WTC11 (cell line): ENCODE measurements at regions not wholly inside any gene's neighbourhood (a gene's known extent, or its start where the extent isn't known, plus 50 kb on each side); places are given as distances from the start of the nearest gene placed in this dataset.

ENCODE experiments used
- ATAC-seq: fragments of 200-7000 bp; cut with Tn5 transposase; 2 replicates; pipeline ENCODE4 v1.10.0; 2021; ENCODE audit warnings: mild to moderate bottlenecking, moderate library complexity
- CTCF ChIA-PET: fragments of 300-600 bp; sonication (Branson Sonifier 250); formaldehyde crosslinking; loops from one replicate; lab custom pipeline; 2021; ENCODE audit warnings: antibody characterized with exemption; lab: Charles Lee
- POLR2A ChIA-PET: fragments of 350-600 bp; sonication (Branson Sonifier 250); formaldehyde crosslinking; loops from one replicate; lab custom pipeline; 2021; ENCODE audit warnings: antibody characterized with exemption; lab: Charles Lee
- DNase-seq: peaks from one replicate; pipeline ENCODE4 v3.0.0; 2021; ENCODE audit warnings: low spot score
- H3K27ac Mint-ChIP-seq: 2 replicates; pipeline ENCODE4 v1.8.0; 2021; ENCODE audit warnings: mixed read lengths
- H3K27me3 Mint-ChIP-seq: 2 replicates; pipeline ENCODE4 v1.8.0; 2021; ENCODE audit warnings: low read depth, mild to moderate bottlenecking, moderate library complexity, mixed read lengths
- H3K36me3 Mint-ChIP-seq: 2 replicates; pipeline ENCODE4 v1.8.0; 2021; ENCODE audit warnings: mixed read lengths
- H3K4me1 Mint-ChIP-seq: 2 replicates; pipeline ENCODE4 v1.8.0; 2022; ENCODE audit warnings: mixed read lengths
- H3K4me3 Mint-ChIP-seq: 2 replicates; pipeline ENCODE4 v1.8.0; 2021; ENCODE audit warnings: mild to moderate bottlenecking, moderate library complexity, mixed read lengths
- H3K9me3 Mint-ChIP-seq: 2 replicates; pipeline ENCODE4 v1.8.0; 2021; ENCODE audit warnings: mixed read lengths
- CDX4 ChIP-seq: fragments of 250-450 bp; sonication (Bioruptor Pico); IDR thresholded peaks from 2 replicates; pipeline ENCODE4 v1.9.0; 2021; ENCODE audit warnings: moderate library complexity, mild to moderate bottlenecking, inconsistent platforms, borderline replicate concordance
- CTCF ChIP-seq: fragments of 200-600 bp; IDR thresholded peaks from 2 replicates; pipeline ENCODE4 v1.8.0; 2022; ENCODE audit warnings: antibody characterized with exemption
- E2F4 ChIP-seq: sonication (generic); formaldehyde crosslinking; IDR thresholded peaks from 2 replicates; pipeline ENCODE4 v1.8.1; 2022; ENCODE audit warnings: low read depth, mild to moderate bottlenecking, moderate library complexity, missing genetic modification reagents, borderline replicate concordance
- ESRRA ChIP-seq: sonication (generic); formaldehyde crosslinking; IDR thresholded peaks from 2 replicates; pipeline ENCODE4 v1.8.1; 2022; ENCODE audit warnings: mild to moderate bottlenecking, missing genetic modification reagents, borderline replicate concordance
- ETV6 ChIP-seq: sonication (generic); formaldehyde crosslinking; IDR thresholded peaks from 2 replicates; pipeline ENCODE4 v1.8.1; 2022; ENCODE audit warnings: mild to moderate bottlenecking, missing genetic modification reagents
- FOXJ3 ChIP-seq: sonication (generic); formaldehyde crosslinking; IDR thresholded peaks from 2 replicates; pipeline ENCODE4 v1.9.0; 2021; ENCODE audit warnings: missing genetic modification reagents, mild to moderate bottlenecking, borderline replicate concordance
- FOXK1 ChIP-seq: sonication (generic); formaldehyde crosslinking; IDR thresholded peaks from 2 replicates; pipeline ENCODE4 v1.8.0; 2022; ENCODE audit warnings: mild to moderate bottlenecking, moderate library complexity, missing genetic modification reagents
- KAT7 ChIP-seq: sonication (generic); formaldehyde crosslinking; IDR thresholded peaks from 2 replicates; pipeline ENCODE4 v1.8.1; 2023; ENCODE audit warnings: missing genetic modification reagents, mild to moderate bottlenecking, borderline replicate concordance
- MLX ChIP-seq: sonication (generic); formaldehyde crosslinking; IDR thresholded peaks from 2 replicates; pipeline ENCODE4 v1.8.1; 2023; ENCODE audit warnings: mild to moderate bottlenecking, missing genetic modification reagents, moderate library complexity
- MXD4 ChIP-seq: fragments of 250-450 bp; sonication (Bioruptor Pico); IDR thresholded peaks from 2 replicates; pipeline ENCODE4 v1.8.0; 2021; ENCODE audit warnings: mild to moderate bottlenecking, moderate library complexity, borderline replicate concordance
- NR1H2 ChIP-seq: sonication (generic); formaldehyde crosslinking; IDR thresholded peaks from 2 replicates; pipeline ENCODE4 v1.9.0; 2021; ENCODE audit warnings: mild to moderate bottlenecking, moderate library complexity, missing genetic modification reagents
- TEAD4 ChIP-seq: sonication (generic); formaldehyde crosslinking; IDR thresholded peaks from 2 replicates; pipeline ENCODE4 v1.8.0; 2022; ENCODE audit warnings: mild to moderate bottlenecking, missing genetic modification reagents
- ZBTB43 ChIP-seq: sonication (generic); formaldehyde crosslinking; IDR thresholded peaks from 2 replicates; pipeline ENCODE4 v1.8.1; 2023; ENCODE audit warnings: mild to moderate bottlenecking, missing genetic modification reagents
- ZMAT4 ChIP-seq: fragments of 250-450 bp; sonication (Bioruptor Pico); IDR thresholded peaks from 2 replicates; pipeline ENCODE4 v1.9.0; 2021; ENCODE audit warnings: mild to moderate bottlenecking
- ZNF232 ChIP-seq: sonication (generic); formaldehyde crosslinking; IDR thresholded peaks from 2 replicates; pipeline ENCODE4 v1.8.0; 2022; ENCODE audit warnings: mild to moderate bottlenecking, missing genetic modification reagents
- ZNF396 ChIP-seq: fragments of 250-450 bp; sonication (Bioruptor Pico); IDR thresholded peaks from 2 replicates; pipeline ENCODE4 v1.8.0; 2021; ENCODE audit warnings: mild to moderate bottlenecking, moderate library complexity, borderline replicate concordance
- ZNF512 ChIP-seq: sonication (generic); formaldehyde crosslinking; IDR thresholded peaks from 2 replicates; pipeline ENCODE4 v1.8.1; 2022; ENCODE audit warnings: missing genetic modification reagents, borderline replicate concordance
- ZNF671 ChIP-seq: fragments of 250-450 bp; sonication (Bioruptor Pico); IDR thresholded peaks from 2 replicates; pipeline ENCODE4 v1.8.0; 2021; ENCODE audit warnings: mild to moderate bottlenecking

GRCh38 chr4:107215222-107215621 lies 179.1 kb upstream of the DKK2 start:
- peaks cover 7% of the 10 kb centered on the region; the same call in 1 of the 2 replicates for H3K4me1 Mint-ChIP-seq
- POLR2A ChIA-PET, result no interaction called here
- no peaks in the 10 kb centered on the region for H3K36me3 Mint-ChIP-seq
- H3K9me3 Mint-ChIP-seq, result no peaks in the 10 kb centered on the region
- H3K4me3 Mint-ChIP-seq, result no peak overlapping the region
- TF ChIP-seq ZNF396 (CRISPR knock-in tag) (no peak), E2F4 (CRISPR knock-in tag) (no peak), NR1H2 (no peak), MXD4 (no peak), CTCF (no peak), TEAD4 (CRISPR knock-in tag) (no peak), ESRRA (CRISPR knock-in tag) (no peak), MLX (CRISPR knock-in tag) (no peak), ZMAT4 (CRISPR knock-in tag) (no peak), ETV6 (CRISPR knock-in tag) (no peak), FOXJ3 (CRISPR knock-in tag) (no peak)
- DNase-seq (no peak), ATAC-seq (no peak)
- no peaks in the 10 kb centered on the region for H3K27me3 Mint-ChIP-seq
- CTCF ChIA-PET, result no interaction called here
- H3K27ac Mint-ChIP-seq, result no peak overlapping the region

- Mint-ChIP-seq H3K27me3 (no peaks in the 10 kb centered on the region), H3K4me1 (peaks cover 7% of the 10 kb centered on the region; the same call in 1 of the 2 replicates), H3K9me3 (no peaks in the 10 kb centered on the region), H3K27ac (no peak overlapping the region), H3K36me3 (no peaks in the 10 kb centered on the region)
- DNase-seq (no peak), ATAC-seq (no peak)
- POLR2A ChIA-PET, result no interaction called here
- TF ChIP-seq ZNF671 (CRISPR knock-in tag) (no peak), FOXK1 (CRISPR knock-in tag) (no peak), TEAD4 (CRISPR knock-in tag) (no peak), MLX (CRISPR knock-in tag) (no peak), KAT7 (no peak)
- TF ChIP-seq, all 79 proteins: peak for 0
- CTCF ChIA-PET, result no interaction called here
- H3K4me3 Mint-ChIP-seq, result no peak overlapping the region
Observed at GRCh38 chr4:107213880-107214279, 177.8 kb upstream of the DKK2 start.

- H3K36me3 Mint-ChIP-seq, result no peaks in the 10 kb centered on the region
- no peak overlapping the region for H3K4me3 Mint-ChIP-seq
- H3K27ac Mint-ChIP-seq, result no peak overlapping the region
- POLR2A ChIA-PET, result no interaction called here
- no peak for TF ChIP-seq ZBTB43 (CRISPR knock-in tag)
- no peak for TF ChIP-seq CDX4 (CRISPR knock-in tag)
- TF ChIP-seq ZNF512 (CRISPR knock-in tag), result no peak
- TF ChIP-seq ZNF232, result no peak
- CTCF ChIA-PET, result no interaction called here
- H3K27me3 Mint-ChIP-seq, result no peaks in the 10 kb centered on the region
- peaks cover 7% of the 10 kb centered on the region; the same call in 1 of the 2 replicates for H3K4me1 Mint-ChIP-seq
- ATAC-seq (no peak), DNase-seq (no peak)
- no peaks in the 10 kb centered on the region for H3K9me3 Mint-ChIP-seq
Observed at GRCh38 chr4:107213410-107213809, 177.3 kb upstream of the DKK2 start.
